ENCODE measurements at regions not wholly inside any gene's neighbourhood (a gene's known extent, or its start where the extent isn't known, plus 50 kb on each side); places are given as distances from the start of the nearest gene placed in this dataset.

- no peak for TF ChIP-seq CTCF (IDR thresholded peaks at IDR 0.05; ENCODE audit: insufficient read depth, low read length)
- no peak for TF ChIP-seq POLR2AphosphoS5 (IDR thresholded peaks at IDR 0.05; ENCODE audit: low read depth)
These were observed 462.3 kb upstream of the PCDH15 start for GRCh38 chr10:55263327-55263726.

All from HL-60 (cell line).